CD8-positive, alpha-beta memory T cell (primary cell): ENCODE measurements at regions not wholly inside any gene's neighbourhood (a gene's known extent, or its start where the extent isn't known, plus 50 kb on each side); places are given as distances from the start of the nearest gene placed in this dataset.

ENCODE experiments used
- CTCF ChIA-PET: fragments of 350-600 bp; sonication (Branson Sonifier 250); formaldehyde crosslinking; loops from one replicate; lab custom pipeline; 2021; ENCODE audit warnings: antibody characterized with exemption; lab: Charles Lee
- POLR2A ChIA-PET: fragments of 350-600 bp; sonication (Branson Sonifier 250); formaldehyde crosslinking; loops from one replicate; lab custom pipeline; 2021; ENCODE audit warnings: antibody characterized with exemption; lab: Charles Lee
- DNase-seq, 5 donors: peaks; one replicate each; pipeline versions ENCODE4 v3.0.0 to v3.0.0-alpha.2; 2020 to 2022; ENCODE audit warnings: mixed read lengths in 1 of 5
- H3K27ac ChIP-seq: one replicate; pipeline ENCODE4 v1.7.0; 2013; ENCODE audit warnings: low read depth, mild to moderate bottlenecking, low read length, moderate library complexity
- H3K27me3 ChIP-seq: 2 replicates; pipeline ENCODE4 v1.7.0; 2013; ENCODE audit warnings: low read length, mild to moderate bottlenecking; ENCODE audit not compliant: insufficient read depth, poor library complexity, severe bottlenecking
- H3K36me3 ChIP-seq: 2 replicates; pipeline ENCODE4 v1.7.0; 2013; ENCODE audit warnings: mild to moderate bottlenecking, low read length, moderate library complexity; ENCODE audit not compliant: insufficient read depth
- H3K4me1 ChIP-seq: 2 replicates; pipeline ENCODE4 v1.7.0; 2013; ENCODE audit warnings: mild to moderate bottlenecking, low read length, moderate library complexity; ENCODE audit not compliant: insufficient read depth
- H3K4me3 ChIP-seq: 2 replicates; pipeline ENCODE4 v1.7.0; 2013; ENCODE audit warnings: mild to moderate bottlenecking, low read length
- H3K9me3 ChIP-seq: 2 replicates; pipeline ENCODE4 v1.7.0; 2013; ENCODE audit warnings: mild to moderate bottlenecking, low read length
- H3K27ac Mint-ChIP-seq, 8 donors: one replicate each; pipeline ENCODE4 v1.8.0; 2020 to 2021; ENCODE audit warnings: mixed read lengths in 8 of 8, mild to moderate bottlenecking in 6 of 8, inconsistent platforms in 3 of 8, moderate library complexity in 3 of 8
- H3K27me3 Mint-ChIP-seq, 2 donors: one replicate each; pipeline ENCODE4 v1.8.0; 2020 to 2021; ENCODE audit warnings: mixed read lengths in 2 of 2, mild to moderate bottlenecking in 1 of 2, moderate library complexity in 1 of 2
- H3K36me3 Mint-ChIP-seq, 3 donors: one replicate each; pipeline ENCODE4 v1.8.0; 2020 to 2021; ENCODE audit warnings: mixed read lengths in 3 of 3, inconsistent platforms in 1 of 3, mild to moderate bottlenecking in 1 of 3
- H3K4me1 Mint-ChIP-seq, 3 donors: one replicate each; pipeline ENCODE4 v1.8.0; 2020 to 2021; ENCODE audit warnings: mixed read lengths in 3 of 3, inconsistent platforms in 1 of 3, mild to moderate bottlenecking in 1 of 3
- H3K4me3 Mint-ChIP-seq, 7 donors: one replicate each; pipeline ENCODE4 v1.8.0; 2020 to 2021; ENCODE audit warnings: mixed read lengths in 7 of 7, mild to moderate bottlenecking in 6 of 7, moderate library complexity in 4 of 7, inconsistent platforms in 2 of 7
- H3K9me3 Mint-ChIP-seq, 5 donors: one replicate each; pipeline ENCODE4 v1.8.0; 2020 to 2022; ENCODE audit warnings: mixed read lengths in 5 of 5, mild to moderate bottlenecking in 3 of 5, moderate library complexity in 2 of 5, inconsistent platforms in 1 of 5

- POLR2A ChIA-PET = no interaction called here
- Histone ChIP-seq H3K4me1 (no peaks in the 10 kb centered on the region), H3K4me3 (no peak overlapping the region), H3K27ac (no peak overlapping the region), H3K9me3 (no peaks in the 10 kb centered on the region), H3K27me3 (no peaks in the 10 kb centered on the region), H3K36me3 (no peaks in the 10 kb centered on the region)
- CTCF ChIA-PET = no interaction called here
- Mint-ChIP-seq H3K9me3 (peaks cover 5 to 21% (median 12%) of the 10 kb centered on the region in 5 donors), H3K4me1 (no peaks in the 10 kb centered on the region), H3K4me3 (no peak overlapping the region), H3K27me3 (no peaks in the 10 kb centered on the region), H3K36me3 (no peaks in the 10 kb centered on the region), H3K27ac (no peak overlapping the region)
- DNase-seq = no peak
Measured at GRCh38 chr16:59356709-59357108, 622.6 kb upstream of the GOT2 start.

DNA sequence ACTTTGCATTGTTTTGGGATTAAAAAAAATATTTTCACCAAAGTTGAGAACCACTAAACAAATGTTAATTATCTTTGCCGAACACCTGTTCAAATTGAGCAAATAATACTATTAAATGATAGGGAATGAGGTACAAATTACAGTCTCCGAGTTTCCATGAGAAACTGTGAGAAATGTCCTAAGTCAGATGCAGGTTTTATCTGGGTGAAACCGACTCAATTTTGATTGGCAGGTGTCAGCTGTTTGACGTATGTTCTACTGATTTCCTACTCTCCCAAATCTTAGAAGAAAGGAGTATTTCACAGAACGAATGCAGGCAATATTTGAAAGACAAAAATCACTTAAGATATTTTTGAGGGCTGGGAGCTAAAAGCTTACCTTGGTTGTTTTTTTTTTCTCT is 622.0 kb upstream of the GOT2 start:
- ChIA-PET CTCF (no interaction called here), POLR2A (no interaction called here)
- no peaks in the 10 kb centered on the region for H3K9me3 ChIP-seq
- no peak overlapping the region for H3K4me3 ChIP-seq
- H3K4me1 ChIP-seq = no peaks in the 10 kb centered on the region
- no peaks in the 10 kb centered on the region for H3K4me1 Mint-ChIP-seq
- H3K4me3 Mint-ChIP-seq = no peak overlapping the region
- no peaks in the 10 kb centered on the region for H3K36me3 ChIP-seq
- no peak for DNase-seq
- no peak overlapping the region for H3K27ac Mint-ChIP-seq
- H3K36me3 Mint-ChIP-seq = no peaks in the 10 kb centered on the region
- no peak overlapping the region for H3K27ac ChIP-seq
- H3K27me3 ChIP-seq = no peaks in the 10 kb centered on the region
- no peaks in the 10 kb centered on the region for H3K27me3 Mint-ChIP-seq
- H3K9me3 Mint-ChIP-seq = peaks cover 7 to 25% (median 8%) of the 10 kb centered on the region in 5 donors

DNA sequence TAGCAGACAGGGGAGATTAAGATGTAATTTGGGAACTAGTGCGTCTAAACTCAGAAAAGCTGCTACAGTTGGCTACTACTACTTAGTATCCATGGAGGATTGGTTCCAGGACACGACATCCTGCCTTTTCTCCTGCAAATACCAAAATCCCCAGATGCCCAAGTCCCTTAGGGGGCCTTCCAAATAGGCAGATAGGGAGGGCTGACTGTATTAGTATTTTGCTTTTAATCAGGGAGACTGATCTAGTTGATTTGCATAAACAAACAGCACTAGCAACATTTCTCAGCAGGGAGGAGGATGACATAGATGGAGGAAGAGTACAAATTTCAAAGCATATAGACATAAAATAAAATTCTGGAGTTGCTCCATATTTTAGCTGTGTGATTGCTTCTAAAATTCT is 621.6 kb upstream of the GOT2 start:
- Histone ChIP-seq H3K27me3 (no peaks in the 10 kb centered on the region), H3K4me1 (no peaks in the 10 kb centered on the region), H3K36me3 (no peaks in the 10 kb centered on the region), H3K4me3 (no peak overlapping the region), H3K27ac (no peak overlapping the region), H3K9me3 (no peaks in the 10 kb centered on the region)
- Mint-ChIP-seq H3K4me3 (no peak overlapping the region), H3K9me3 (peaks cover 6 to 25% (median 8%) of the 10 kb centered on the region in 5 donors), H3K4me1 (no peaks in the 10 kb centered on the region), H3K27ac (no peak overlapping the region), H3K27me3 (no peaks in the 10 kb centered on the region), H3K36me3 (no peaks in the 10 kb centered on the region)
- CTCF ChIA-PET = no interaction called here
- DNase-seq = no peak
- POLR2A ChIA-PET = no interaction called here

DNA sequence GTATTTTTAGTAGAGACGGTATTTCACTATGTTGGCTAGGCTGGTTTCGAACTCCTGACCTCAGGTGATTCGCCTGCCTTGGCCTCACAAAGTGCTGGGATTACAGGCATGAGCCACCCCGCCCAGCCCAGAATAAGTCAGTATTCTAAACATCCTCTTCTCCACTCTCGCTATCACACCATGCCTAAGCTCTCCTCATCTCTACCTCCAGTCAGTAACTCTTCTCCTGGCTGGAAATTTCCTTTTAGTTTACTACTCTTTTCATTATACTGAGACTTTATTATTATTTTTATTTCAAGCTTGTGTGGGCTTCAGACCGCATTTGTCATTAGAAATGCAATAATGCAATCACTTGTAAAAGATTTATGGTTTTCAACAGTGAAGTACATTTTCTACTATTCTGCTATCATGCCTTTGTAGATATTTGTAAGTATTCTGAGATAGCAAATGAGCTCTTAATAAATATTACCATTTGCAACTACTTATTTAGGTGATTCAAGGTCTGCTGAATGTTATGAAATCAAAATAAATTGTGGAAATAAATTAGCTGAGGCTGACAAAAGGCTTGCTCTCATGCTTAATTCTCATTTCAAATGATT is 617.3 kb upstream of the GOT2 start:
- Mint-ChIP-seq H3K27me3 (peaks cover 0 to 2% of the 10 kb centered on the region in 2 donors), H3K36me3 (no peaks in the 10 kb centered on the region), H3K27ac (no peak overlapping the region), H3K4me3 (no peak overlapping the region), H3K4me1 (no peaks in the 10 kb centered on the region), H3K9me3 (peaks cover 2 to 14% (median 9%) of the 10 kb centered on the region in 5 donors)
- H3K27ac ChIP-seq = no peak overlapping the region
- H3K4me1 ChIP-seq = no peaks in the 10 kb centered on the region
- no peak overlapping the region for H3K4me3 ChIP-seq
- ChIA-PET POLR2A (no interaction called here), CTCF (no interaction called here)
- H3K27me3 ChIP-seq = no peaks in the 10 kb centered on the region
- H3K9me3 ChIP-seq = no peaks in the 10 kb centered on the region
- H3K36me3 ChIP-seq = no peaks in the 10 kb centered on the region
- DNase-seq = no peak

DNA sequence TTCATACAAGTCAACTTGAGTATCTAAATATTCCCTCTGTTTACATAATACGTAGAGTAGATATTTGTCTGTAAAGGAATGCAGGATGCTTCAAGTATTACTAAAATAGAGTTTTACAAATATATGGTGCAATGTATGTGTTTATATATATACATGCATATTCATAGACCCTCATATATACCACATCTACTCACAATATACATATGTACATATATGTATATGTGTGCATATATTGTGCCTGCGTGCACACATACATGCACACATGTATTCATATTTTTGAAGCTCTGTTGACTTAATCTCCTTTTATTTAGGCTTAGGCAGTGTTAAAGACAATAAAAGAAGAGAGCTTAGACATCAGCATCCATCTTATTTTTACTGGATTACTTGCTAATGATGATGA is 616.6 kb upstream of the GOT2 start:
- CTCF ChIA-PET = no interaction called here
- H3K27ac ChIP-seq = no peak overlapping the region
- H3K27me3 ChIP-seq = no peaks in the 10 kb centered on the region
- no peaks in the 10 kb centered on the region for H3K36me3 ChIP-seq
- H3K36me3 Mint-ChIP-seq = no peaks in the 10 kb centered on the region
- H3K4me3 Mint-ChIP-seq = no peak overlapping the region
- DNase-seq = no peak
- H3K27ac Mint-ChIP-seq = no peak overlapping the region
- H3K9me3 ChIP-seq = no peaks in the 10 kb centered on the region
- no peaks in the 10 kb centered on the region for H3K4me1 ChIP-seq
- no peak overlapping the region for H3K4me3 ChIP-seq
- H3K4me1 Mint-ChIP-seq = no peaks in the 10 kb centered on the region
- POLR2A ChIA-PET = no interaction called here
- H3K9me3 Mint-ChIP-seq = peaks cover 2 to 12% (median 9%) of the 10 kb centered on the region in 5 donors
- H3K27me3 Mint-ChIP-seq = peaks cover 0 to 2% of the 10 kb centered on the region in 2 donors

- no peak overlapping the region for H3K4me3 ChIP-seq
- H3K9me3 ChIP-seq = no peaks in the 10 kb centered on the region
- H3K36me3 ChIP-seq = no peaks in the 10 kb centered on the region
- Mint-ChIP-seq H3K27ac (no peak overlapping the region), H3K36me3 (no peaks in the 10 kb centered on the region), H3K27me3 (no peaks in the 10 kb centered on the region), H3K4me3 (no peak overlapping the region), H3K9me3 (peaks cover 0 to 21% (median 12%) of the 10 kb centered on the region in 5 donors), H3K4me1 (no peaks in the 10 kb centered on the region)
- H3K27me3 ChIP-seq = no peaks in the 10 kb centered on the region
- ChIA-PET CTCF (no interaction called here), POLR2A (no interaction called here)
- H3K27ac ChIP-seq = no peak overlapping the region
- DNase-seq = no peak
- no peaks in the 10 kb centered on the region for H3K4me1 ChIP-seq
Measured at GRCh38 chr16:59342669-59343068, 608.6 kb upstream of the GOT2 start.

DNA sequence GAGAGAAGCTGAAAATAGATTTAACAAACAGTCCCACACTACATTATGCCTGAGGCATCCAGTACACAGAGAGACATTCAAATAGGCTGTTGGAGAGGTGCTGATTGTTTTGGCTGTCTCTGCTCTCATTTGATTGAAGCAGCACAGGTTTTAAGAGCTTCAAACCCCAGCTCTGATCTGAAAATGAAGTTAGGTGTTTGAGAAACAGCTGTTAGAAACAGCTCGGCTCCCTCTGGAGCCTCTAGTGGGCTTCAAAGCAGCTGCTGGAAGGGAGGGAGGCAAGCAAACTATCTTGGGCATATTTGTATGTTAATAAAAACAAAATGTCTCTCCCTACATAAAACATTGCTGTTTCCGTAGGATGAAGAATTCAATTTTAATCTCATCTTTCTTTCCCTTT is 607.3 kb upstream of the GOT2 start:
- Histone ChIP-seq H3K27ac (no peak overlapping the region), H3K36me3 (no peaks in the 10 kb centered on the region), H3K27me3 (no peaks in the 10 kb centered on the region), H3K4me3 (no peak overlapping the region), H3K9me3 (no peaks in the 10 kb centered on the region), H3K4me1 (no peaks in the 10 kb centered on the region)
- ChIA-PET POLR2A (no interaction called here), CTCF (no interaction called here)
- no peak for DNase-seq
- Mint-ChIP-seq H3K9me3 (peaks cover 0 to 31% (median 13%) of the 10 kb centered on the region in 5 donors), H3K27ac (no peak overlapping the region), H3K27me3 (no peaks in the 10 kb centered on the region), H3K36me3 (no peaks in the 10 kb centered on the region), H3K4me3 (no peak overlapping the region), H3K4me1 (no peaks in the 10 kb centered on the region)

- ChIA-PET CTCF (no interaction called here), POLR2A (no interaction called here)
- Mint-ChIP-seq H3K27me3 (no peaks in the 10 kb centered on the region), H3K4me1 (no peaks in the 10 kb centered on the region), H3K4me3 (no peak overlapping the region), H3K27ac (no peak overlapping the region), H3K36me3 (no peaks in the 10 kb centered on the region), H3K9me3 (peaks cover 4 to 31% (median 13%) of the 10 kb centered on the region in 5 donors)
- Histone ChIP-seq H3K27me3 (no peaks in the 10 kb centered on the region), H3K9me3 (no peaks in the 10 kb centered on the region), H3K27ac (no peak overlapping the region), H3K4me1 (no peaks in the 10 kb centered on the region), H3K36me3 (no peaks in the 10 kb centered on the region), H3K4me3 (no peak overlapping the region)
- DNase-seq = no peak
Measured at GRCh38 chr16:59339871-59340270, 605.8 kb upstream of the GOT2 start.
